Bronchial epithelial cell (primary cell): ENCODE measurements at regions not wholly inside any gene's neighbourhood (a gene's known extent, or its start where the extent isn't known, plus 50 kb on each side); places are given as distances from the start of the nearest gene placed in this dataset.
A peak's percentile ranks its signal among the peaks of the same experiment; 100 is the strongest.

Experiments
- DNase-seq: peaks from one replicate; pipeline ENCODE4 v3.0.0-alpha.2; 2010; ENCODE audit warnings: low read depth
- FAIRE-seq: peaks from 2 replicates; lab custom pipeline; 2011; peaks lifted over from hg19 to GRCh38; lab: Jason Lieb, UNC
- H3K27me3 ChIP-seq: 2 replicates; pipeline ENCODE4 v1.5.1; 2011; ENCODE audit warnings: low read length; ENCODE audit not compliant: control insufficient read depth, insufficient read depth
- H3K36me3 ChIP-seq: 2 replicates; pipeline ENCODE4 v1.5.1; 2011; ENCODE audit warnings: low read length; ENCODE audit not compliant: control insufficient read depth, insufficient read depth
- H3K4me3 ChIP-seq: 2 replicates; pipeline ENCODE4 v1.5.1; 2011; ENCODE audit warnings: mild to moderate bottlenecking, low read depth, low read length, control low read depth
- TF ChIP-seq, protein P1 (sequence below): IDR thresholded peaks from 2 replicates; pipeline ENCODE4 v1.5.1; 2011; ENCODE audit warnings: mild to moderate bottlenecking, moderate library complexity, low read length, control low read depth, inconsistent platforms; ENCODE audit not compliant: insufficient read depth, severe bottlenecking

DNA sequence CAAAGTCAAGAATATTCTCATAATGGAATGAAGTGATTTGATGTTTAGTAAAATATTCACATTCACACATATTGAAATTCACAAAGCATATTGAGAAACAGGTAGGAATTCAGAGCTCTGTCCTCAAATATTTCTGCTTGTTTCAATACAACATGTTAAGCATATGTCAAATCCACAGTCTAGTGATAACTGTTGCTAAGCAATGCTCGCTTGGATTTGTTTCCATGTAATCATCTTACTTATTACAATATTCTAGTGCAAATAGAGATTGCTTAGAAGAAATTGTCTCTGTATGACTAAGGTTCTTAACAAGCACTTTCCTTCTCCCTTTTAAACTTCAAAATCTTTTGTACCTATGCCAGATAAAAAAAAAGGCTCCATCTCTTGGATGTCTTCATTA, 995.7 kb downstream of the CDH18 start:
- TF ChIP-seq, protein P1, sequence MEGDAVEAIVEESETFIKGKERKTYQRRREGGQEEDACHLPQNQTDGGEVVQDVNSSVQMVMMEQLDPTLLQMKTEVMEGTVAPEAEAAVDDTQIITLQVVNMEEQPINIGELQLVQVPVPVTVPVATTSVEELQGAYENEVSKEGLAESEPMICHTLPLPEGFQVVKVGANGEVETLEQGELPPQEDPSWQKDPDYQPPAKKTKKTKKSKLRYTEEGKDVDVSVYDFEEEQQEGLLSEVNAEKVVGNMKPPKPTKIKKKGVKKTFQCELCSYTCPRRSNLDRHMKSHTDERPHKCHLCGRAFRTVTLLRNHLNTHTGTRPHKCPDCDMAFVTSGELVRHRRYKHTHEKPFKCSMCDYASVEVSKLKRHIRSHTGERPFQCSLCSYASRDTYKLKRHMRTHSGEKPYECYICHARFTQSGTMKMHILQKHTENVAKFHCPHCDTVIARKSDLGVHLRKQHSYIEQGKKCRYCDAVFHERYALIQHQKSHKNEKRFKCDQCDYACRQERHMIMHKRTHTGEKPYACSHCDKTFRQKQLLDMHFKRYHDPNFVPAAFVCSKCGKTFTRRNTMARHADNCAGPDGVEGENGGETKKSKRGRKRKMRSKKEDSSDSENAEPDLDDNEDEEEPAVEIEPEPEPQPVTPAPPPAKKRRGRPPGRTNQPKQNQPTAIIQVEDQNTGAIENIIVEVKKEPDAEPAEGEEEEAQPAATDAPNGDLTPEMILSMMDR, result no peak
- H3K27me3 ChIP-seq, result no peaks in the 10 kb centered on the region
- no peak overlapping the region for H3K4me3 ChIP-seq
- no peaks in the 10 kb centered on the region for H3K36me3 ChIP-seq
- DNase-seq (no peak), FAIRE-seq (no peak)

DNA sequence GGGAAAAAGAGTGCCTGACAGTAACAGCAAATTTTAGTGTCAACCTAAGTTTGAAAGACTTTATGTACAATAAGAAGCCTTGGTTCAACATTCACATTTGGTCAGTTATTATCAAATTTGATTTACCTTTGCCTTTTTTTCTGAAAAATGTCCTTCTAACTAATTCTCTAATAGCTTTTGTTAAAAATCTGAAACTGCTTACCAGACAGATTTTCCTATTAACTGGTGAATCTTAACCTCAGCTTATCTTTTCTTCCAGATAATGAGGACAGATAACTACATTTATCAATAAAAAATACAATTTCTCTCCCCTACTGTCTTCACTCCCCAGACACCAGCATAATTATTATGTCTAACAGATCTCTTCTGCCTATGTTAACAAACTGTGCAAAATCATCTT, 988.5 kb downstream of the CDH18 start:
- TF ChIP-seq, protein P1, result no peak
- no peaks in the 10 kb centered on the region for H3K27me3 ChIP-seq

DNA sequence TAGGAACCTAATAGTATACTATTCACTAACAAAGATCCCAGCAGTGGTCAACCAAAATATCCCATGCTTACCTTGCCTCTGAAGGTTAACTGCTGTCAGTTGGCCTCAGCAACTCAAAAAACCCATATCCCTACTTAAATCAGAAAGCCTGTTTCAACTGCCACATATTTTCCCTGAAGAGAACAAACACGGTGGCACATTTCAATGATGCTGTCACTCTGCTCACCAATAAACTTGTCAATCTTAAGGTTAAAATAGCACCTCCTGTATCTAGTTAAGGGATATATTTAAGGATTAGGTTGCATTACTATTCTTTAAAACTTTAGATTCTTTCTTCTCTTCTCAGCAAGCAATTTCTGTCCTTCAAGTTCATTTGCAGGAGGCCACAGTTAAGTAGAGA, 986.9 kb downstream of the CDH18 start:
- DNase-seq, result no peak
- TF ChIP-seq, protein P1, result no peak
- no peak for FAIRE-seq
- H3K4me3 ChIP-seq, result no peak overlapping the region
- H3K36me3 ChIP-seq, result no peaks in the 10 kb centered on the region
- no peaks in the 10 kb centered on the region for H3K27me3 ChIP-seq

More for the DNA sequence above, 988.5 kb downstream of the CDH18 start:
- DNase-seq (no peak), FAIRE-seq (no peak)
- H3K36me3 ChIP-seq, result no peaks in the 10 kb centered on the region
- H3K4me3 ChIP-seq, result no peak overlapping the region

DNA sequence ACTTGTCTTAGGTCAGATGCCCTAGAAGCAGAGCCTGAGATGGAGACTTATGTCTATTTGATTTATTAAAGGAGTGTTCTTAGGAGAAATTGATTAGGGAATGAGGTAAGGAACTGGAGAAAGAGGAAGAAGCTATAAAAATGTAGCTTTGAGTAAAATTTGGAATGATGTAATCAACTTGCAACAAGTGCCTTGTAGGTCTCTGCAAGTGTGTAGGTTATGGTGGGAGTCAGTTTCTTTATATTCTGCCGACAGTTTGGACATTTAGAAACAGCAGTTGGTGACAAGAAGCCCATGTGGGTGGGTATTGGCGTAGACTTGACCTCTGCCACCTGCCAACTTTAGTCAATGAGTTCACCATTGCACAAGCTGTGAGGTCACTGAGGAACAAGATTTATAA, 986.5 kb downstream of the CDH18 start:
- TF ChIP-seq, protein P1, result no peak
- H3K4me3 ChIP-seq, result no peak overlapping the region
- no peak for DNase-seq
- no peaks in the 10 kb centered on the region for H3K36me3 ChIP-seq
- FAIRE-seq, result no peak
- H3K27me3 ChIP-seq, result no peaks in the 10 kb centered on the region

DNA sequence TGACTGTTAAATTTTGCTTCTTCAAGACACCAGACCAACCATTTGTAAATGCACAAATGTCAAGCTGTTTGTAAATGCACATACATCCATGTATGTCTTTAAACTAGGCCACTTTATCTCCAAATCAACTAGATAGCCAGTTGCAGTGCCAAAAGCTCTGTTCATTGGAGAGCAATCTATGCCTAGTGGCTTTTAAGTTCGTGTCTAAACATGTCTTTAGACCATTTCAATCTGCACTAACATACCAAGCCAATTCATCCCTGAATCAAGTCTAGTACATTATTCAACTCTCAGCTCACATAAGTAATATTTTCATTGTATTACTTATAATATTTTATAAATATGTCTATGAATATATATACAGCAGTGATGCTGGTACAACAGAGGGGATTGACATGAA, 985.9 kb downstream of the CDH18 start:
- no peaks in the 10 kb centered on the region for H3K36me3 ChIP-seq
- no peak overlapping the region for H3K4me3 ChIP-seq
- H3K27me3 ChIP-seq, result no peaks in the 10 kb centered on the region
- TF ChIP-seq, protein P1, result no peak
- DNase-seq (peak; percentile 23), FAIRE-seq (no peak)

DNA sequence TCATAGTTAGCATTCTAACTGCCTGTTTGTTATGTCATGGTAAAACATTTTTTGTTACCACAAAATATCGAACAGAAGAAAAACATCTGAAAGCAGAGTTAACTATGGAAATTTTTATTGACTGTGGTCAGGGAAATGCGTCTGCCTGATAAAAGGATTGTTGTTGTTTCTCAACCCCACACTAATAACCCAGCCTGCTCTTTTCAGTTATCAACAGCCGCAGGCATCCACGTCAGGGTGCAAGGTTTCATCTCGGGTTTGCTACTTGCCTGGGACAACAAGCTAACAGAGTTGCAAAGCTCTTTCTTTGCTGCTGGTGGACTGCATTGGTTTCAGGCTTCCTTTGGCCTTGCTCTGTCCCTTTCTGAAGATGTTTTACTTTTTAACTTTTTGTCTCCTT, 969.2 kb downstream of the CDH18 start:
- no peak for FAIRE-seq

More for the DNA sequence above, 969.2 kb downstream of the CDH18 start:
- TF ChIP-seq, protein P1, result no peak
- DNase-seq, result no peak
- no peak overlapping the region for H3K4me3 ChIP-seq
- H3K36me3 ChIP-seq, result no peaks in the 10 kb centered on the region
- H3K27me3 ChIP-seq, result no peaks in the 10 kb centered on the region
